IMR-90 (cell line): ENCODE measurements at regions not wholly inside any gene's neighbourhood (a gene's known extent, or its start where the extent isn't known, plus 50 kb on each side); places are given as distances from the start of the nearest gene placed in this dataset.

Experiments
- ATAC-seq: fragments of 200-7000 bp; cut with Tn5 transposase; 2 replicates; pipeline ENCODE4 v1.9.1; 2020; ENCODE audit warnings: low read depth, mild to moderate bottlenecking, moderate library complexity
- BruUV-seq: library from RNA; stranded (reverse); fragments of 400-500 nt; replicated peaks from 2 replicates; lab custom pipeline; 2021; lab: Mats Ljungman, UMichigan
- CTCF ChIA-PET: fragments of 300-600 bp; formaldehyde crosslinking; extraction: SDS; loops from one replicate; lab custom pipeline; 2021; ENCODE audit warnings: antibody characterized with exemption; lab: Yijun Ruan, JAX
- POLR2A ChIA-PET: fragments of 300-600 bp; sonication (Branson Sonifier 250); formaldehyde crosslinking; loops from one replicate; lab custom pipeline; 2022; ENCODE audit warnings: antibody characterized with exemption; ENCODE audit not compliant: unreplicated experiment; lab: Charles Lee
- DNase-seq: peaks from one replicate; pipeline ENCODE4 v3.0.0; 2013
- H2AFZ ChIP-seq: replicated peaks from 2 replicates; pipeline ENCODE3; 2013; ENCODE audit warnings: low read length, mild to moderate bottlenecking; ENCODE audit not compliant: poor library complexity
- H2AK5ac ChIP-seq: 2 replicates; pipeline ENCODE4 v1.6.1; 2013; ENCODE audit warnings: low read depth, low read length, inconsistent platforms
- H2AK9ac ChIP-seq: replicated peaks from 2 replicates; pipeline ENCODE3; 2013; ENCODE audit warnings: mild to moderate bottlenecking, low read depth, low read length, moderate library complexity; ENCODE audit not compliant: poor library complexity
- H2BK120ac ChIP-seq: 2 replicates; pipeline ENCODE4 v1.6.1; 2013; ENCODE audit warnings: low read depth, low read length, inconsistent platforms
- H2BK15ac ChIP-seq: 3 replicates; pipeline ENCODE4 v1.6.1; 2013; ENCODE audit warnings: low read depth, low read length, inconsistent platforms
- H2BK20ac ChIP-seq: 2 replicates; pipeline ENCODE4 v1.6.1; 2013; ENCODE audit warnings: low read depth, mild to moderate bottlenecking, inconsistent platforms, low read length, moderate library complexity
- H2BK5ac ChIP-seq: 2 replicates; pipeline ENCODE4 v1.6.1; 2013; ENCODE audit warnings: mild to moderate bottlenecking, low read depth, low read length, inconsistent platforms; ENCODE audit not compliant: poor library complexity, severe bottlenecking
- H3K14ac ChIP-seq: replicated peaks from 2 replicates; pipeline ENCODE4 v1.6.1; 2013; ENCODE audit warnings: low read depth, low read length, inconsistent platforms
- H3K18ac ChIP-seq: 2 replicates; pipeline ENCODE4 v1.6.1; 2013; ENCODE audit warnings: low read depth, low read length, control low read depth
- H3K23ac ChIP-seq: 2 replicates; pipeline ENCODE4 v1.6.1; 2013; ENCODE audit warnings: low read depth, low read length, inconsistent platforms
- H3K27ac ChIP-seq: 2 replicates; pipeline ENCODE4 v1.5.1; 2013; ENCODE audit warnings: mild to moderate bottlenecking, control low read depth, low read length; ENCODE audit not compliant: insufficient read depth
- H3K27me3 ChIP-seq: 2 replicates; pipeline ENCODE4 v1.6.1; 2013; ENCODE audit warnings: low read length; ENCODE audit not compliant: control insufficient read depth, insufficient read depth
- H3K36me3 ChIP-seq: 2 replicates; pipeline ENCODE4 v1.6.1; 2013; ENCODE audit warnings: low read length, mixed read lengths; ENCODE audit not compliant: control insufficient read depth, insufficient read depth
- H3K4ac ChIP-seq: 2 replicates; pipeline ENCODE4 v1.6.1; 2013; ENCODE audit warnings: low read depth, low read length, inconsistent platforms
- H3K4me1 ChIP-seq: 2 replicates; pipeline ENCODE4 v1.6.1; 2013; ENCODE audit warnings: low read length, mixed read lengths; ENCODE audit not compliant: control insufficient read depth, insufficient read depth
- H3K4me2 ChIP-seq: 2 replicates; pipeline ENCODE4 v1.6.1; 2013; ENCODE audit warnings: low read depth, mild to moderate bottlenecking, control low read depth, low read length, moderate library complexity
- H3K4me3 ChIP-seq: 2 replicates; pipeline ENCODE4 v1.5.1; 2013; ENCODE audit warnings: low read depth, mild to moderate bottlenecking, control low read depth, low read length, moderate library complexity; ENCODE audit not compliant: insufficient read depth
- H3K56ac ChIP-seq: 2 replicates; pipeline ENCODE4 v1.6.1; 2013; ENCODE audit warnings: low read length, inconsistent platforms; ENCODE audit not compliant: insufficient read depth; ENCODE audit errors: extremely low read depth
- H3K79me1 ChIP-seq, 2 experiments: 2 replicates each; pipeline ENCODE4 v1.6.1; 2013; ENCODE audit warnings: low read length in 2 of 2, inconsistent platforms in 1 of 2, low read depth in 1 of 2
- H3K9ac ChIP-seq: 2 replicates; pipeline ENCODE4 v1.6.1; 2013; ENCODE audit warnings: low read depth, low read length, control low read depth
- H3K9me1 ChIP-seq: 2 replicates; pipeline ENCODE4 v1.6.1; 2013; ENCODE audit warnings: low read length, inconsistent platforms; ENCODE audit not compliant: insufficient read depth
- H3K9me3 ChIP-seq: 2 replicates; pipeline ENCODE4 v1.6.1; 2013; ENCODE audit warnings: low read length; ENCODE audit not compliant: control insufficient read depth, insufficient read depth
- H4K20me1 ChIP-seq: 2 replicates; pipeline ENCODE4 v1.6.1; 2013; ENCODE audit warnings: low read length, inconsistent platforms; ENCODE audit not compliant: insufficient read depth
- H4K5ac ChIP-seq: 2 replicates; pipeline ENCODE4 v1.6.1; 2013; ENCODE audit warnings: mild to moderate bottlenecking, low read depth, low read length, control low read depth
- H4K8ac ChIP-seq, 2 experiments: 2 replicates each; pipeline ENCODE4 v1.6.1; 2013; ENCODE audit warnings: low read depth in 2 of 2, low read length in 2 of 2, control low read depth in 1 of 2, inconsistent platforms in 1 of 2
- H4K91ac ChIP-seq: 2 replicates; pipeline ENCODE4 v1.6.1; 2013; ENCODE audit warnings: low read depth, low read length, inconsistent platforms; ENCODE audit not compliant: insufficient read depth
- CHD1 ChIP-seq: IDR thresholded peaks from 2 replicates; pipeline ENCODE4 v1.6.1; 2012; ENCODE audit warnings: low read depth, low read length, improper control_type of control experiment
- RAD21 ChIP-seq: IDR thresholded peaks from 2 replicates; pipeline ENCODE4 v1.6.1; 2012; ENCODE audit warnings: low read length, improper control_type of control experiment
- WGBS, 2 experiments: methylation state at CpG; one replicate each; pipeline versions ENCODE4 v1.1.5 to v1.1.7; 2013; ENCODE audit warnings: missing lambda C conversion rate in 2 of 2; ENCODE audit not compliant: insufficient read length in 1 of 2; ENCODE audit errors: extremely low coverage in 2 of 2; 5-methylcytosine and 5-hydroxymethylcytosine counted together
- dilution Hi-C: fragments of 300-500 bp; cut with HindIII; formaldehyde crosslinking; loops from one replicate; pipeline ENCODE4 v1.14.3; 2018; ENCODE audit warnings: low sequenced_read_pairs; ENCODE audit not compliant: unreplicated experiment
- in situ Hi-C: fragments of 300-500 bp; cut with MboI; formaldehyde crosslinking; loops from 3 replicates; pipeline ENCODE4 v1.14.3; 2019; ENCODE audit warnings: low sequenced_read_pairs, inconsistent platforms, mixed read lengths
- intact Hi-C: fragments of 100-400 bp; cut with micrococcal nuclease; formaldehyde crosslinking; loops from 2 replicates; pipeline ENCODE4 v1.10.0; 2022
- TF ChIP-seq, protein P1 (sequence below): fragments of 150-350 bp; IDR thresholded peaks from 2 replicates; pipeline ENCODE4 v1.6.1; 2017; ENCODE audit warnings: mild to moderate bottlenecking, antibody characterized with exemption, low read length, low read depth
- TF ChIP-seq, protein P2 (sequence below): conservative IDR thresholded peaks from 2 replicates; pipeline ENCODE4 v1.5.1; 2012; ENCODE audit warnings: mild to moderate bottlenecking, low read depth, low read length, improper control_type of control experiment

DNA sequence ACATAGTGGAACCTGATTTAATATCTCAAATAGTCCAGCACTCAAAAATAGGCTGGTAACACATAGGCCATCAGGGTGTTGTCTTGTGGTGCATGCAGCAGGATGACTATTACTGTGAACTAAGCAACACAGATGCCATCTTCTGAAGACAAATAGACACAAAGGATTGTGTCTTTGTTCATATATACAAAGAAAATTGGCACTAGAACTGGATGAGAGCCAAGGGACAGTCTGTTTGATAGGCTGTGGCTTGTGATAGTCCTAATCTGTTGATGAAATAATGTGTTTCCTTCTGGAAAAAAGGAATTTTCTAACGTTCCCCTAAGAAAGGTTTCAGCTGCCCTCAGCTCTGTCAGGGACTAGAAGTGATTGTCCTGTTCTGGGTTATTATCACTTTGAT is 129.8 kb downstream of the TPBG start:
- Histone ChIP-seq H2AK9ac (no peak overlapping the region), H4K8ac (no peak overlapping the region), H3K36me3 (no peaks in the 10 kb centered on the region), H3K4me3 (no peak overlapping the region), H3K4me2 (no peak overlapping the region), H4K5ac (no peak overlapping the region), H2BK120ac (no peak overlapping the region), H3K4ac (no peak overlapping the region), H3K14ac (no peak overlapping the region), H3K9me1 (no peaks in the 10 kb centered on the region), H4K91ac (no peak overlapping the region), H3K4me1 (no peaks in the 10 kb centered on the region), H3K79me1 (no peaks in the 10 kb centered on the region), H3K18ac (no peak overlapping the region), H3K9me3 (no peaks in the 10 kb centered on the region), H2BK20ac (no peak overlapping the region), H3K9ac (no peak overlapping the region), H3K56ac (no peak overlapping the region), H2AK5ac (no peak overlapping the region), H2BK5ac (no peak overlapping the region), H2AFZ (no peak overlapping the region), H3K23ac (no peak overlapping the region), H3K27ac (no peak overlapping the region), H4K20me1 (no peaks in the 10 kb centered on the region), H2BK15ac (no peak overlapping the region), H3K27me3 (no peaks in the 10 kb centered on the region; the same call in 1 of the 2 replicates)
- in situ Hi-C loops = no loop called here
- TF ChIP-seq CHD1 (no peak), RAD21 (no peak)
- TF ChIP-seq, protein P1, sequence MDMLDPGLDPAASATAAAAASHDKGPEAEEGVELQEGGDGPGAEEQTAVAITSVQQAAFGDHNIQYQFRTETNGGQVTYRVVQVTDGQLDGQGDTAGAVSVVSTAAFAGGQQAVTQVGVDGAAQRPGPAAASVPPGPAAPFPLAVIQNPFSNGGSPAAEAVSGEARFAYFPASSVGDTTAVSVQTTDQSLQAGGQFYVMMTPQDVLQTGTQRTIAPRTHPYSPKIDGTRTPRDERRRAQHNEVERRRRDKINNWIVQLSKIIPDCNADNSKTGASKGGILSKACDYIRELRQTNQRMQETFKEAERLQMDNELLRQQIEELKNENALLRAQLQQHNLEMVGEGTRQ = no peak
- TF ChIP-seq, protein P2, sequence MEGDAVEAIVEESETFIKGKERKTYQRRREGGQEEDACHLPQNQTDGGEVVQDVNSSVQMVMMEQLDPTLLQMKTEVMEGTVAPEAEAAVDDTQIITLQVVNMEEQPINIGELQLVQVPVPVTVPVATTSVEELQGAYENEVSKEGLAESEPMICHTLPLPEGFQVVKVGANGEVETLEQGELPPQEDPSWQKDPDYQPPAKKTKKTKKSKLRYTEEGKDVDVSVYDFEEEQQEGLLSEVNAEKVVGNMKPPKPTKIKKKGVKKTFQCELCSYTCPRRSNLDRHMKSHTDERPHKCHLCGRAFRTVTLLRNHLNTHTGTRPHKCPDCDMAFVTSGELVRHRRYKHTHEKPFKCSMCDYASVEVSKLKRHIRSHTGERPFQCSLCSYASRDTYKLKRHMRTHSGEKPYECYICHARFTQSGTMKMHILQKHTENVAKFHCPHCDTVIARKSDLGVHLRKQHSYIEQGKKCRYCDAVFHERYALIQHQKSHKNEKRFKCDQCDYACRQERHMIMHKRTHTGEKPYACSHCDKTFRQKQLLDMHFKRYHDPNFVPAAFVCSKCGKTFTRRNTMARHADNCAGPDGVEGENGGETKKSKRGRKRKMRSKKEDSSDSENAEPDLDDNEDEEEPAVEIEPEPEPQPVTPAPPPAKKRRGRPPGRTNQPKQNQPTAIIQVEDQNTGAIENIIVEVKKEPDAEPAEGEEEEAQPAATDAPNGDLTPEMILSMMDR = no peak
- ChIA-PET POLR2A (no interaction called here), CTCF (no interaction called here)
- no peak for DNase-seq
- BruUV-seq = no TSS peak
- no peak for ATAC-seq
- intact Hi-C loops = no loop called here
- WGBS, 2 experiments = no CpG with 5 or more reads among the region's 1 CpG
- dilution Hi-C loops = no loop called here
